GM12865 (cell line): ENCODE measurements at regions not wholly inside any gene's neighbourhood (a gene's known extent, or its start where the extent isn't known, plus 50 kb on each side); places are given as distances from the start of the nearest gene placed in this dataset.

Experiments
- DNase-seq: peaks from one replicate; pipeline ENCODE4 v3.0.0; 2010; ENCODE audit warnings: low read depth
- H3K4me3 ChIP-seq: 2 replicates; pipeline ENCODE4 v1.5.1; 2011; ENCODE audit warnings: mild to moderate bottlenecking, low read depth, low read length, control low read depth
- TF ChIP-seq, protein P1 (sequence below): IDR thresholded peaks from 2 replicates; pipeline ENCODE4 v1.5.1; 2011; ENCODE audit warnings: low read length, control low read depth, low read depth, inconsistent platforms; ENCODE audit not compliant: insufficient read depth; ENCODE audit errors: missing control alignments

DNA sequence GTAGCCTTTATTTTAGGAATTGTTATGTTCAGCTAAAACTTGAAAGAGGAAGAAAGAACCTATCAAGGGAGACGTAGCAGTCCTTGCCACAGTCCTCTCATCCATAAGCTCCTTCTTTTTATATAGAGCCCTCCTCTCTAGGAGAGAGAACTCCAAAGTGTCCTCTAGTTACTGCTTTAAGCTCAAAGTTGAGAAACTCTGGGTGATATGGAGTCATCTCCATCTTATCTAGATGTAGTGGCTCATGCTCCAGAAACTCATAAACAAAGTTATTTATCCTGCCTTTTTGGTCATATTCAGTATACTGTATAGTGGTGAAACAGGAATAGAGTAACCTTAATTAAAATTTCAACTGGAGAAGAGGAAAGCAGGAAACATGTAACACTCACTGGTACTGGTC lies 90.4 kb upstream of the ATF7IP start:
- TF ChIP-seq, protein P1, sequence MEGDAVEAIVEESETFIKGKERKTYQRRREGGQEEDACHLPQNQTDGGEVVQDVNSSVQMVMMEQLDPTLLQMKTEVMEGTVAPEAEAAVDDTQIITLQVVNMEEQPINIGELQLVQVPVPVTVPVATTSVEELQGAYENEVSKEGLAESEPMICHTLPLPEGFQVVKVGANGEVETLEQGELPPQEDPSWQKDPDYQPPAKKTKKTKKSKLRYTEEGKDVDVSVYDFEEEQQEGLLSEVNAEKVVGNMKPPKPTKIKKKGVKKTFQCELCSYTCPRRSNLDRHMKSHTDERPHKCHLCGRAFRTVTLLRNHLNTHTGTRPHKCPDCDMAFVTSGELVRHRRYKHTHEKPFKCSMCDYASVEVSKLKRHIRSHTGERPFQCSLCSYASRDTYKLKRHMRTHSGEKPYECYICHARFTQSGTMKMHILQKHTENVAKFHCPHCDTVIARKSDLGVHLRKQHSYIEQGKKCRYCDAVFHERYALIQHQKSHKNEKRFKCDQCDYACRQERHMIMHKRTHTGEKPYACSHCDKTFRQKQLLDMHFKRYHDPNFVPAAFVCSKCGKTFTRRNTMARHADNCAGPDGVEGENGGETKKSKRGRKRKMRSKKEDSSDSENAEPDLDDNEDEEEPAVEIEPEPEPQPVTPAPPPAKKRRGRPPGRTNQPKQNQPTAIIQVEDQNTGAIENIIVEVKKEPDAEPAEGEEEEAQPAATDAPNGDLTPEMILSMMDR = no peak

DNA sequence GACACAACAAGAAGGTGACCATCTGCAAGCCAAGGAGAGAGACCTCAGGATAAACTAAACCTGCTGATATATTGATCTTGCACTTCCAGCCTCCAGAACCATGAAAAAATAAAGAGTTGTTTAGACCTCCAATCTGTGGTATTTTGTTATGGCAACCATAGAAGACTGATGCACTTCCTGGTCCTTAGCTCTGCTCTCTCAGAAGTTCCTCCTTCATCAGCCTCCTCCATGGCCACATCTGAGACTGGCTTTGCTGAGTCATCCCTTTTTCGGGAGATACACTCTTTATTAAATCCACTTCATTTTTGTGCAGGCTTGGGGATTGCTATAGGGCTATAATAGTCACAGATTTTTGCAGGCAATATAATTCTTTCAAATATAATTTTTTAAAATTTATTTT lies 89.6 kb upstream of the ATF7IP start:
- TF ChIP-seq, protein P1 = no peak
- no peak overlapping the region for H3K4me3 ChIP-seq
- DNase-seq = no peak

More for the DNA sequence above, 90.4 kb upstream of the ATF7IP start:
- no peak overlapping the region for H3K4me3 ChIP-seq
- no peak for DNase-seq

DNA sequence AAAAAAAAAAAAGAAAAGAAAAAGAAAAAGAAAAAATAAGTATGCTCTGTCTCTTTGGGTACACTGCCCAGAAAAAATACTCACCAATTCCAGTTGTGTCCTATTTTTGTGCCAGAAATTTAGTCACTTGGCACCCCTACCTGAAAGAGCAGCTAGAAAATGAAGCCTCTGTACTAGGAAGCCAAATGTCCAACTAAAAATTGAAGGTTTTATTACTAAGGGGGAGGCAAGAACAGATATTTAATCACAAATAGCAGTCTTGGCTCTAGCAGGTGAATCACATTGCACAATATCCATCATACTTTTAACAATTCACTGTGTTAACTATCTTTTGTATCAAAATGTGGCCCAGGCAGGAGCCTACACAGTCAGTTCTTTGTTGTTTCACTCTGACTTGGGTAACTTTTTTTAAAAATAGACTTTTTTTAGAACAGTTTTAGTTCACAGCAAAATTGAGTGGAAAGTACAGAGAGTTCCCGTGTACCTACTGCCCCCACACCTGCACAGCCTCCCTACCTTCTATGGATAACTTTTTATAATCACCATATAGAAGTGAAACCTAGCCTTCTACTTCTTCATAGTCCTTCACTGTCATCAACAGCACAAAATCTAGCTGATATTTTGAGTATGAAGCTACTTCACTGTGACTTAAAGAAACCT lies 87.1 kb upstream of the ATF7IP start:
- TF ChIP-seq, protein P1 = no peak
- peak; percentile 67 for DNase-seq
- no peak overlapping the region for H3K4me3 ChIP-seq

DNA sequence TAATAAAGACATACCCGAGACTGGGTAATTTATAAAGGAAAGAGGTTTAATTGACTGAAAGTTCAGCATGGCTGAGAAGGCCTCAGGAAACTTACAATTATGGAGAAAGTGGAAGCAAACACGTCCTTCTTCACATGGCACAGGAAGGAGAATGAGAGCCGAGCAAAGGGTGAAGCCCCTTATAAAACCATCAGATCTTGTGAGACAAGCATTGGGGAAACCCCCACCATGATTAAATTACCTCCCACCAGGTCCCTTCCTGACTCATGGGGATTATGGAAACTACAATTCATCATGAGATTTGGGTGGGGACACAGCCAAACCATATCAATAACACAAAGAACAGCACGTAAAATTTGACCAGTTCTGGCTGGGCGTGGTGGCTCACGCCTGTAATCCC lies 85.6 kb upstream of the ATF7IP start:
- TF ChIP-seq, protein P1 = no peak
- H3K4me3 ChIP-seq = no peak overlapping the region
- DNase-seq = peak; percentile 36

DNA sequence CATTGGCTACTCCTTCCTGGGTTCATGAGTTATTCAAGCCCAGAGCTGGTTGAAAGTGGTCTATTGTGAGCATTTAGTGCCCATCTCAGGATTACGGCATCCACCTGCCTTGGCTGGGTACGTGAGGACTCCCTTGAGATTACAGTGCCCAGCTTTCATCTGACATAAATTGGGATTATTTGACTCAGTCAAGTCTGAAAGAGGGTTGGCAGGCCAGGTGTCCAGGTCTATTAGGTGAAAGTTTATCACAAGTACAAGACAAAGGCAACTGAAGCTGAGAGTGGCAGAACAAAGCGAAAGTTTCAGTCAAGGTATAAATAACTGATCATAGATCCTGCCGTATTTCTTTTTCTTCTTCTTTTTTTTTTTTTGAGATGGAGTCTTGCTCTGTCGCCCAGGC lies 84.6 kb upstream of the ATF7IP start:
- TF ChIP-seq, protein P1 = no peak
- peak; percentile 93 for DNase-seq

DNA sequence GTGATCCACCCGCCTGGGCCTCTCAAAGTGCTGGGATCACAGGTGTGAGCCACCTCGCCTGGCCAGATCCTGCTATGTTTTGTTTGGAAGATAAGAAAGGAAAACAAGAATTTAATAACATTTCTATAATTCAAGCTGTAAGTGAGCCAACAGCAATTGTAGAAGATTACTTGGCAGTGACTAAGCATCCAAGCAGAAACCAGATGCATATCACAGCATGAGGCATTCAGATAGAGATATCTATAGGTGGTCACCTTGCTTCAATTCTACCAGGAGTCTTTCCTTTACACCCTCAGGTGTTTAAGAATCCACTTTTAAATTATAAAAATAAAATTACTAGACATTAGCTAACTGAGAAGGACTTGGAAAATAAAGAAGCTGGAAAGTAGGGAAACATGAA lies 83.9 kb upstream of the ATF7IP start:
- DNase-seq = no peak

More for the DNA sequence above, 84.6 kb upstream of the ATF7IP start:
- H3K4me3 ChIP-seq = peak overlapping the region; percentile 24

More for the DNA sequence above, 83.9 kb upstream of the ATF7IP start:
- TF ChIP-seq, protein P1 = no peak
- no peak overlapping the region for H3K4me3 ChIP-seq
